ENCODE measurements at regions not wholly inside any gene's neighbourhood (a gene's known extent, or its start where the extent isn't known, plus 50 kb on each side); places are given as distances from the start of the nearest gene placed in this dataset.

DNA sequence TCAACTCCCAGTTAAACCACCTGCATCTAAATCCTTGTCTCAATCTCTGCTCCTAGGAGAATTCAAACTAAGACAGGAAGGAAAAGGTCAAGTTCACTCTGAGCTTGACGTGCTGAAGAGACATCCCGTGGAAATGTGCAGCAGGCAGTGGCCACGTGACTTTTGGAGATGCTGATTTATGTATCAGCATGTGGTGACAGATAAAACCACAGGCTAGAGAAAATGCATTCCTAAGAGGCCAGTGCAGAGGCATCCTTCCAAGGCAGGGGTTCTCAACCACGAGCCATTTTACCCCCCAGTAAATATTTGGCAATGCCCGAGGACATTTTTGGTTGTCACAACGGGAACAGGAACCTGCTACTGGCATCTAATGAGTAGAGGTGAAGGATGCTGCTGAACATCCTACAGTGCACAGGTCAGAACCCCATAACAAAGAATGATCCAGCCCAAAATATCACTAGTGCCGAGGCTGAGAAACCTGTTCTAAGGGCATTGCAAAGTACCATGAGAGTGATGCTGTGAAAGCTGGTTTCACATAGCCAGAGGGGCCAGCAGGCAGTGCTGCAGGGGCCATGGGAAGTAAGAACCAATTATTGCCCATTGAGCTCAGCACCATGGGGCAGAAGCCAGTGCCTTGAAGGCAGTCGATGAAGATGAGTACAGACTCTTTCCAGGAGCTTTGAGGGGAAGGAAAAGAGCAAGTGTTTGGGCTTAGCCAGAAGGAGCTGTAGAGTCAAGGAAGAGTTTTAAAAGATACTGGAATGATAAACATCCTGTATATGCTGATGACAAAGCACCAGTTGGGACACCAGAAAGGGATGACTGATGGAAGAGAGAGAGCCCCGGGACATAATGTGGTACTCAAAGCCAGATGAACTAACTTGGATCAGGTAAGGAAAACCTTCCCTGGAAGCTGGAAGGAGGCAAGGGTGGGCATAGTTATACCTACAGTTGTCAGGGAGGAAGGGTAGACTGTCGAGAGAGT lies 174.6 kb downstream of the HAUS1 start:
- peak overlapping the region; percentile 36 for H3K27ac Mint-ChIP-seq (ENCODE audit: unreplicated experiment)
- H3K36me3 Mint-ChIP-seq (ENCODE audit: unreplicated experiment), result no peaks in the 10 kb centered on the region
- peaks cover 19% of the 10 kb centered on the region for H3K4me1 Mint-ChIP-seq (ENCODE audit: unreplicated experiment)
- no peak for DNase-seq (ENCODE audit: extremely low spot score, unreplicated experiment)
- TF ChIP-seq, protein P1, sequence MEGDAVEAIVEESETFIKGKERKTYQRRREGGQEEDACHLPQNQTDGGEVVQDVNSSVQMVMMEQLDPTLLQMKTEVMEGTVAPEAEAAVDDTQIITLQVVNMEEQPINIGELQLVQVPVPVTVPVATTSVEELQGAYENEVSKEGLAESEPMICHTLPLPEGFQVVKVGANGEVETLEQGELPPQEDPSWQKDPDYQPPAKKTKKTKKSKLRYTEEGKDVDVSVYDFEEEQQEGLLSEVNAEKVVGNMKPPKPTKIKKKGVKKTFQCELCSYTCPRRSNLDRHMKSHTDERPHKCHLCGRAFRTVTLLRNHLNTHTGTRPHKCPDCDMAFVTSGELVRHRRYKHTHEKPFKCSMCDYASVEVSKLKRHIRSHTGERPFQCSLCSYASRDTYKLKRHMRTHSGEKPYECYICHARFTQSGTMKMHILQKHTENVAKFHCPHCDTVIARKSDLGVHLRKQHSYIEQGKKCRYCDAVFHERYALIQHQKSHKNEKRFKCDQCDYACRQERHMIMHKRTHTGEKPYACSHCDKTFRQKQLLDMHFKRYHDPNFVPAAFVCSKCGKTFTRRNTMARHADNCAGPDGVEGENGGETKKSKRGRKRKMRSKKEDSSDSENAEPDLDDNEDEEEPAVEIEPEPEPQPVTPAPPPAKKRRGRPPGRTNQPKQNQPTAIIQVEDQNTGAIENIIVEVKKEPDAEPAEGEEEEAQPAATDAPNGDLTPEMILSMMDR (IDR thresholded peaks at IDR 0.05), result no peak
- no peak overlapping the region for H3K4me3 Mint-ChIP-seq (ENCODE audit: unreplicated experiment)
- no peaks in the 10 kb centered on the region for H3K27me3 Mint-ChIP-seq (ENCODE audit: unreplicated experiment)
- H3K9me3 Mint-ChIP-seq (ENCODE audit: unreplicated experiment), result no peaks in the 10 kb centered on the region

DNA sequence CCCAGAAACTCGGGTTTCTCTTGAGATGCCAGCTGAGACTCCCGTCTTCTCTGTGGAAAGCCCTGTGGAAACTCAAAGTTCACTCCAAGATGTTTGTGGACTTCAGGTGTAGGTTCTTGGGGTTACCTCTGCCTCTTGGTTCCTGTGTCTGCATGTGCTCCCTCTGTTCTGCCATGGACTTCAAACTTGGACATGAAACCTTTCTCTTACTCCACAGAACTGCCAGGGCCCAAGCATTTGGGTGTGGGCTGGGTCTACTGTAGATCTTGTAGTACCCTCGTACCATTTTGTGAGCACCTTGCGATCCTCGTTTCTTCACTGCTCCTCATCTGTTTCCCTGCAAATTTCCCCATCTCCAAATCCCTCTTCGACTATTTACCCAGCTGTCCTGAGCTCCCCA lies 175.5 kb downstream of the HAUS1 start:
- H3K27ac Mint-ChIP-seq (ENCODE audit: unreplicated experiment), result no peak overlapping the region
- no peaks in the 10 kb centered on the region for H3K9me3 Mint-ChIP-seq (ENCODE audit: unreplicated experiment)
- no peak for DNase-seq (ENCODE audit: extremely low spot score, unreplicated experiment)
- H3K27me3 Mint-ChIP-seq (ENCODE audit: unreplicated experiment), result no peaks in the 10 kb centered on the region
- H3K4me3 Mint-ChIP-seq (ENCODE audit: unreplicated experiment), result no peak overlapping the region
- H3K4me1 Mint-ChIP-seq (ENCODE audit: unreplicated experiment), result peaks cover 19% of the 10 kb centered on the region
- TF ChIP-seq, protein P1 (IDR thresholded peaks at IDR 0.05), result no peak
- no peaks in the 10 kb centered on the region for H3K36me3 Mint-ChIP-seq (ENCODE audit: unreplicated experiment)

DNA sequence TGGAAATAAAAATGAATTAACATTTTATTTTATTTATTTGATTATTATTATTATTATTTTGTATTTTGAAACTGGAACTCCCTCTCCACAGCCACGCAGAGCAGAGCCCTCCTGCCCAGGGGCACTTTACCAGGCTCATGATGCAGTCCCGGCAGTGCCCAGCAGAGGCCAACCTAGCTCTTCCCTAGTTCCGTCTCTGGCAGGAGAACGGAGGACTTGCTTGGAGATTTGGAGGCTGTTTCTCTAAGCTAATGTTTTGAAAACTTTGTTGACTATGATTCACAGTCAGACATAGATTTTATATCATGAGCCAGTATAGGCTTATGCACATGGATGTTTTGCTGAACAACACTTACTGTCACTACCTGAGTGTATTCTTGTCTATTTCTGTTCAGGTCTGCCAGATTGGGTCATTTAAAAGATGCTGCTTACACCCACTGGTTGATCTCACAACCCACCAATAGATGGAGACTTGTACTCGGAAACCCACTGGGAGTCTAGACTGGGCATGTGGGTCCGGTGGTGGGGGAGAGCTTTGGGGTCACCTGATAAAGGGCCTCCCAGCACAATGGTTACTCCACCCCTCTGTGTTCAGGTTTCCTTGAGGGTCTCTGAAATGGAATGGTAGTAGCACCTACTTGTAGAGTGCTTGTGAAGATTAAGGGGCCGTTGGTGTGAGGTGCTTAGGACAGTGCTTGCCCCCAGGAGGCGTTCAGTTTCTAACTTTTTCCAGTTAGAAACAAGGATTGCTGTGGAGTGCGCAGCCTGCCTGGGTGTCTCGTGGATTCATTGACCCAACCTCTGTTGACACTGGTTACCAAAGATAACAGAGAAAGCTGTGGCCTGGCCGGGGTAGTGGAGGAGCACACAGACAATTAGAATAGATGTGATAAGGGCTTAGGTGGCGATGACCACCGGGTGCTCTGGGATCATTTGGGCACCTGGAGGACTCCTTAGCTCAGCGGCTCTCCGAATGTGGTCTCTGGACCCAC lies 177.3 kb downstream of the HAUS1 start:
- Mint-ChIP-seq H3K36me3 (ENCODE audit: unreplicated experiment) (no peaks in the 10 kb centered on the region), H3K4me3 (ENCODE audit: unreplicated experiment) (no peak overlapping the region), H3K4me1 (ENCODE audit: unreplicated experiment) (peaks cover 19% of the 10 kb centered on the region), H3K27me3 (ENCODE audit: unreplicated experiment) (no peaks in the 10 kb centered on the region), H3K27ac (ENCODE audit: unreplicated experiment) (no peak overlapping the region), H3K9me3 (ENCODE audit: unreplicated experiment) (no peaks in the 10 kb centered on the region)
- DNase-seq (ENCODE audit: extremely low spot score, unreplicated experiment), result peak; percentile 90
- TF ChIP-seq, protein P1 (IDR thresholded peaks at IDR 0.05), result peak; percentile 93

DNA sequence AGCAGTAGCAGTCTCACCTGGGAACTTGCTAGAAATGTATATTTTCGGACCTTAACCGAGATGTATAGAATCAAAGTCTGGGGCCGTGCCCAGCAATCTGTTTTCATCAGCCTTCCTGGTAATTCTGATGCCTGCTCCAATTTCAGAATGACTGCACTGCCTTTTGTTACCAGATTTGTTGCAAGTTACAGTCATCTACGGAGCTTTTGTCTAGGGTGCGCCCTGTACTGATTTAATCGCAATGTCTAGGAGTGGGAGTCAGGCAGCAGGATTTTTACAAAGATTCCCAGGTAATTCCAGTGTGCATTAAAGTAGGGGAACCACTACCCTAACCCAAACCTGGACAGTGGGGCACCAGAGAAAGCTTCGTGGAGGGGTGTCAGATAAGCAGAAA lies 178.0 kb downstream of the HAUS1 start:
- Mint-ChIP-seq H3K27ac (ENCODE audit: unreplicated experiment) (no peak overlapping the region), H3K9me3 (ENCODE audit: unreplicated experiment) (no peaks in the 10 kb centered on the region)
- no peak for DNase-seq (ENCODE audit: extremely low spot score, unreplicated experiment)

More for the DNA sequence above, 178.0 kb downstream of the HAUS1 start:
- Mint-ChIP-seq H3K36me3 (ENCODE audit: unreplicated experiment) (no peaks in the 10 kb centered on the region), H3K4me1 (ENCODE audit: unreplicated experiment) (peaks cover 19% of the 10 kb centered on the region), H3K27me3 (ENCODE audit: unreplicated experiment) (no peaks in the 10 kb centered on the region), H3K4me3 (ENCODE audit: unreplicated experiment) (no peak overlapping the region)
- TF ChIP-seq, protein P1 (IDR thresholded peaks at IDR 0.05), result no peak

Data from osteocyte (in vitro differentiated cells).